ENCODE measurements at regions not wholly inside any gene's neighbourhood (a gene's known extent, or its start where the extent isn't known, plus 50 kb on each side); places are given as distances from the start of the nearest gene placed in this dataset.

- TF ChIP-seq EZH2 (IDR thresholded peaks at IDR 0.05; ENCODE audit: insufficient read depth, poor library complexity, severe bottlenecking) (no peak), EZH2phosphoT487 (IDR thresholded peaks at IDR 0.05; ENCODE audit: insufficient read depth, low read depth) (no peak)
Observed at GRCh38 chr18:46399303-46399702, 257.7 kb downstream of the LOXHD1 start.
